GM19463 (cell line): ENCODE measurements at regions not wholly inside any gene's neighbourhood (a gene's known extent, or its start where the extent isn't known, plus 50 kb on each side); places are given as distances from the start of the nearest gene placed in this dataset.

Experiments used
- ATAC-seq: cut with Tn5 transposase; IDR thresholded peaks from one replicate; pipeline ENCODE4 v1.9.1; 2021; ENCODE audit warnings: mild to moderate bottlenecking, moderate library complexity; ENCODE audit not compliant: unreplicated experiment

GRCh38 chr16:87183647-87184046 is 133.5 kb downstream of the C16orf95 start:
- no peak for ATAC-seq

DNA sequence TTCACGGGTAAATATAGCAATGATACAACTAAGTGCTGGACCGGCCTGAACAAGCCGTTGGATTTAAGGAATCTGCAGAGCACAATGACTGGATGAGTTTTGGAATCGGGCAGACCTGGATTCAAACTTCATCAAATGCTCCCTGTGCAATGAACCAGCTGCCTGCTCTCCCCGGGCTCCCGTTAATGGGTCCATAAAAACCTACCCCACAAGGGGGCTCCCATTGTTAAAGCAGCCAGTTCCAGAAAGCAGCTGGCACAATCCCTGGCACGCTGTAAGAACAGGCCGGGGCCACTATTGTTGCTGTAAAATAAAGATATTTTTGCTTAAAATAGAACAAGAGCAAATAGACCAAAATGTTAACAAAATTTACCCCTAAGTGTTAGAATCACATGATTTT is 131.9 kb downstream of the C16orf95 start:
- ATAC-seq: no peak

DNA sequence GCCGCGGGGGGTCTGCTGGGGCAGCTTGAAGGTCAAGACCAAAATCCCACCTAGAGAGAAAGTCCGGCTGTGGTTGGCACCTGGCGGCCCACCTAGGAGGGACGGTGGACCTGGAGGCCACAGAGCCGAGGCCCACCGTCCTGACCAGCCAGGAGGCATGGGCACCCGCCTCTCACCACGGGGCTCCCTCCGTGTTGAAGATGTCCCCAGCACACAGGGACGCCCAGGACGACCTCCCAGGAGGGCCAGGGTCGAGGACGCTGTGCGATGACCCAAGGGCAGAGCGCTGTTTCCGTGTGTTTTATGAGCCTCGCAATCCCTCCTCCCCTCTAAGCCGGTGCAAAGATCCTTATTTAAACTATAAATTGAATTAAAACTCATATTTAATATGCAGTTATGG is 131.2 kb downstream of the C16orf95 start:
- no peak for ATAC-seq

GRCh38 chr16:87186446-87186845 is 130.7 kb downstream of the C16orf95 start:
- ATAC-seq: no peak

DNA sequence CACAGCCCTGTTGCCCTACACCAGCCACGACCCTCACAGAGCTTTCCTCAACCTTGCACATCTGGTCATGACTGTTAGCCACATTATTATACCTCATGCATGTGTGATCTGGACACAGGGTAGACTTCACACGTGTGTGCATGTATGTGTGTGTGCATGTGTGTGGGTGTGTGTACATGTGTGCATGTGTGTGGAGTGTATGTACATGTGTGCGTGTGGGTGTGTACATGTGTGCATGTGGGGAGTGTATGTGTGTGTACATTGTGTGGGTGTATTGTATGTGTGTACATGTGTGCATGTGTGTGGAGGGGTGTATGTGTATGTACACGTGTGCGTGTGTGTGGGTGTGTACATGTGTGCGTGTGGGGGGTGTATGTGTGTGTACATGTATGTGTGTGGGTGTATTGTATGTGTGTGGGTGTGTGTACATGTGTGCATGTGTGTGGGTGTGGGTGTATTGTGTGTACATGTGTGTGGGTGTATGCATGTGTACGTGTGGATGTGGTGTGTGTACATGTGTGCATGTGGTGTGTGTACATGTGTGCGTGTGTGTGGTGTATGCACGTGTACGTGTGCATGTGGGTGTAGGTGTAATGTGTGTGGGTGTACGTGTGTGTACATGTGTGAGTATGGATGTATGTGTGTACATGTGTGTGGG is 130.2 kb downstream of the C16orf95 start:
- ATAC-seq: no peak

DNA sequence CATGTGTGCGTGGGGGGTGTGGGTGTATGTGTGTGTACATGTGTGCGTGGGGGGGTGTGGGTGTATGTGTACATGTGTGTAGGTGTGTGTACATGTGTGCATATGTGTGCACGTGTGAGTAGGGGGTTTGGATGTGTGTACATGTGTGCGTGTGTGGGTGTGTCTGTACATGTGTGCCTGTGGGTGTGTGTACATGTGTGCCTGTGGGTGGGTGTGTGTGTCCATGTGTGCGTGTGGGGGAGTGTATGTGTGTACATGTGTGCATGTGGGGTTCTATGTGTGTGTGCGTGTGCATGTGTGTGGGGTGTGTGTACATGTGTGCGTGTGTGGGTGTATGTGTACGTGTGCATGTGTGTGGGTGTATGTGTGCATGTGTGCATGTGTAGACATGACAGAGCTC is 129.1 kb downstream of the C16orf95 start:
- ATAC-seq: no peak

DNA sequence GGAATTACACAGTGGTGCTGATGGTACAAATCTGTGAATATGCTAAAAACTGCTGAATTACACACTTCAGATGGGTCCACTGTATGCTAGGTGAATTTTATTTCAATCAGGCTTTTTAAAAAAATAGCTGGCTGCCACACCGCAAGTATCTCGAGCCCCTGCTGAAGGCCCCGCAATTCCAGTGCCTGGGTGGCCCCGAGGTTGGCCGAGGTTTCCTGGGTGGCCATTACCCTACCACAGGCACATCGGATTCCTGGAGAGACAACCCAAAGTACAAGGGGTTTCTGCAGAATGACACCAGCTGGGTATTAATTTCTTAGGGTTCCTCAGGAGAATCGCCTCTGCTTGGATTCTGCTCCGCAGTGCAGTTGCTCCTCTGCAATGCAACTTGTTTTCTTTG is 127.8 kb downstream of the C16orf95 start:
- no peak for ATAC-seq

GRCh38 chr16:87190288-87191230 is 126.6 kb downstream of the C16orf95 start:
- ATAC-seq: no peak

DNA sequence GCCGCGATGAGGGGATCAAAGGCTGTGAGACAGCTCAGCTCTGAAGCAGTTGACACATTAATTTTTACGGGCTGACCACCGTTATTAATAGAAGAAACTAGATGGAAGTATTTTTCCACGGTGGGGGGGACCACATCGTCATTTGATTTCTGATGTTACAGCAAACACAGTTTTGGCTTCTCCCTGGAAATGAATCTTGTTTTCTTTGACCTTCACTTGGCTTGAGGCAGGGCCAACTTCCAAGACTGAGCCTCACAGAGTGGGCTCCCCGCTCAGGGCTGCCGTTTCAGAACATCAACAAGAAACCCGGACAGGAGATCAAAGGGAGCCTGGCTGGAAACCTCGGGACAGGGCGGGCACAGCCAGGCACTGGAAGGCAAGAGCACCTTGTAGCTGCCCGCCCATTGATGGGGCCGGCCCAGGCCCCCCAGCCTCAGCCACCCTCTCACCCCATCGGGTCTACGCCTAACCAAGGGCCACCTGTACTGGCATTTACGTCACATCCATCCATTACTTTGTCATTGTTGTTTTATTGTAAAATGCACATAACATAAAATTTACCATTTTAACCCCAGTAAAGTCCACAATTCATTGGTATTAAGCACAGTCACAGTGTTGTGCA is 124.6 kb downstream of the C16orf95 start:
- ATAC-seq: no peak

DNA sequence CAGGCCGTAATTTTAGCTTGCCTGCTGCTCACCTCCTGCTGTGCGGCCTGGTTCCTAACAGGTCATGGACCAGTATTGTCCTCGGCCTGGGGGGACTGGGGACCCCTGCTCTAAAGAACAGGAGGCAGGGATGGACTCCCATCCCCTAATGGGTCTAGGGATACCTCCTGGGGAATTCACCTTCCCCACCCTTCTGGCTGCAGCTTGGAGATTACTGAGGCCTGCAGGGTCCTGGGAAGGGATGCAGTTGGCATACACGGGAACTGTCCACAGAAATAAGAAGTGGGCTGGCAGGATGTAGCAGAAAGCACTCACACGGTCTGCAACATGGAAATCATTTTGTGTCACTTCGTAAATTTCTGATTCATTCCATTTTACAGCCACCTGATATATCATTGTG is 123.0 kb downstream of the C16orf95 start:
- ATAC-seq: no peak

DNA sequence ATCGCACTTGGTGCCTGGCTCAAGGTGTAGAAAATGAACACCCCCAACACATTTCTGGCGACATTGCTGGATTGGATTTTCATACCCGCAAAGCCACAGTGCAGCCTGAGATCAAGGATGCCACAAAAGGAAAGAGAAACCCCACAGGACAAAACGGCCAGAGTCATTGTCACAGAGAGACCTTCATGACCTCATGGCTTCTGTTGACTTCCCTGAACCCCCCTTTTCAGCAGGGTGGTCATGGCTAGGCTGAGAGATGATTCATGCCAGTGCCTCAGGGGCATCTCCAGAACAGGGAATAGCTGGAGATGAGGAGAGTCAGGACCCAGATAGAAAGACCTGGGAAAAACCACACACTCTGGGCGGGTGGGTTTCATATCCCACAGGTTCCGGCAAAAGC is 122.0 kb downstream of the C16orf95 start:
- ATAC-seq: no peak

GRCh38 chr16:87196231-87196630 is 121.0 kb downstream of the C16orf95 start:
- ATAC-seq: no peak

GRCh38 chr16:87196661-87197060 is 120.5 kb downstream of the C16orf95 start:
- ATAC-seq: no peak

- no peak for ATAC-seq
These were observed 118.8 kb downstream of the C16orf95 start for GRCh38 chr16:87198328-87198832.

DNA sequence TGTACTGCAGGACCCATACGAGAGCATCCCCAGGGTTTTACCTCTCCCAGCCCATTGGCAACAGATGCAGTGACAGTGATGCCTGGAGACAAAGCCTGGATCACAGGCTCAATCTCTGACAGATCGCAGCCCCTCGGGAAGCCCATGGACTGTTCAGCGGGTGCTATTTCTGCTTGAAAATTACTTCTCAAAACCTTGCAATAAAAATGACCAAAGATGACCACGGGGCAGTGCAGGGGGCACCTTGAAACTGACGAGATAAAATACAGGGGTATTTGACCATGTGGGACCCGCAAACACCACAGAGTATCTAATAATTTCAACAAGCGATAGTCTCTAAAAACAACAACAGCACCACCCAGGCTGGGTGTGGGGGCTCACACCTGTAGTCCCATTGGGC is 118.3 kb downstream of the C16orf95 start:
- ATAC-seq: no peak

DNA sequence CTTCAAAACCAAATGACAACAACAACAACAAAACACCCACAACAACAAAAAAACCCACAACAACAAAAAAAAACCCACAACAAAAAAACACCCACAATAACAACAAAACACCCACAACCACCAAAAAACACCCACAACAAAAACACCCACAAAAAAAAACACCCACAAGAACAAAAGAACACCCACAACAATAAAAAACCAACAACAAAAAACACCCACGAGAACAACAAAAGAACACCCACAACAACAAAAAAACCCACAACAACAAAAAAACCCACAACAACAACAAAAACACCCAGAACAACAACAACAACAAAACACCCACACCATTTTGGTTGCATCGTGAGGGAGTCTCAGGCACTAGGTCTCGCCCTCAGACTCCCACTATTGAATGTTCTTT is 117.8 kb downstream of the C16orf95 start:
- no peak for ATAC-seq

GRCh38 chr16:87199901-87200300 is 117.3 kb downstream of the C16orf95 start:
- no peak for ATAC-seq

- ATAC-seq: no peak
These were observed 116.6 kb downstream of the C16orf95 start for GRCh38 chr16:87200637-87201036.

DNA sequence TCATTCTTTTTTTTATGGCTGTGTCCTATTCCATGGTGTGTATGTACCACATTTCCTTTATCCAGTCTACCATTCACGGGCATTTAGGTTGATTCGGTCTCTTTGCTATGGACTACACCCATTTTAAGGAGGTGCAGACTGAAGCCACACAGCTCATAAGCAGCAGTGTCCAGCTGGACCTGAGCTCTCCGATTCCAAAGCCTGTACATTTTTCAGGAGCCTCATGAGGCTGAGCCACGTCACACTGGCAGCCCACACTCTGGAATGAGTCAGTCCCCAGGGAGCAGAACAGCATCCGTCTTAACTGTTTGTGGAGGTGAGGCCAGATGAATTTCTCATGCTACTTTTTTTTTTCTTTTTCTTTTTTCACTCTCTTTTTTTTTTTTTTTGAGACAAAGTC is 116.1 kb downstream of the C16orf95 start:
- no peak for ATAC-seq

DNA sequence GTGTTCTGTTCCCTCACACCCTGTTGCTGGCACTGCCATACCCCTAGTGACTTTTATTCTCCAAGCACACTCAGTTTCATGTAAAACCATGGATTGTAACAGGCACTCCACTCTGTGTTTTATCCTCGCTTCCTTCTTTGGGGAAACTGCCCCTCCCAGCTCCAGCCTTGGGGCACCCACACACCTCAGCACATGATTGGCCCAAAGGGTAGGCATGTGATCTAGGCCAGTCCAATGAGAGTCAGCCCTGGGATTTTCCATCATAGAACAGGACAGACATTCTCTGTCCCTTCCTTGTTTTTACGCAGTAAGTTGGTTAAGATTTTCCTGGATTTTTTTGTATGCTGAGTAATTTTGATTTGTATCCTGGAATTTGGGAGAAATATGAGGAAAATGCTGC is 115.4 kb downstream of the C16orf95 start:
- no peak for ATAC-seq

DNA sequence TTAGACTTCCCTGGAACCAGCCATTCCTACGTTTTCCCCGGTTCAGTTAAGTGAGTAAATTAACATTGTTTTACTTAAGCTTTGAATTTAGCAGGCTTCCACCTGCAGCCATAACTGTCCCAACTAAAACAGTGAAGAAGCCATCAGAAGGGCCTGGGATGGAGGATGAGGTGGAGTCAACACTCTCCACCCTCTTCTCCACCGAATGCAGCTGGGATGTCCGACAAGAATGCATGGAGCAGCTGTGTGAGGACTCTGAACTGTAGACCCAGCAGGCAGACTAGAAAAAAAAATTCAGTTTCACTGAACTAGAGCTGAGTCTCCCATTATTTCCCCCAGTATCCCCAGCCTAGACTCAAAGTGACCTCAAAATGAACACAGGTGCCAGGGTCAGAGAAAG is 114.8 kb downstream of the C16orf95 start:
- ATAC-seq: no peak
